ENCODE measurements at regions not wholly inside any gene's neighbourhood (a gene's known extent, or its start where the extent isn't known, plus 50 kb on each side); places are given as distances from the start of the nearest gene placed in this dataset.

DNA sequence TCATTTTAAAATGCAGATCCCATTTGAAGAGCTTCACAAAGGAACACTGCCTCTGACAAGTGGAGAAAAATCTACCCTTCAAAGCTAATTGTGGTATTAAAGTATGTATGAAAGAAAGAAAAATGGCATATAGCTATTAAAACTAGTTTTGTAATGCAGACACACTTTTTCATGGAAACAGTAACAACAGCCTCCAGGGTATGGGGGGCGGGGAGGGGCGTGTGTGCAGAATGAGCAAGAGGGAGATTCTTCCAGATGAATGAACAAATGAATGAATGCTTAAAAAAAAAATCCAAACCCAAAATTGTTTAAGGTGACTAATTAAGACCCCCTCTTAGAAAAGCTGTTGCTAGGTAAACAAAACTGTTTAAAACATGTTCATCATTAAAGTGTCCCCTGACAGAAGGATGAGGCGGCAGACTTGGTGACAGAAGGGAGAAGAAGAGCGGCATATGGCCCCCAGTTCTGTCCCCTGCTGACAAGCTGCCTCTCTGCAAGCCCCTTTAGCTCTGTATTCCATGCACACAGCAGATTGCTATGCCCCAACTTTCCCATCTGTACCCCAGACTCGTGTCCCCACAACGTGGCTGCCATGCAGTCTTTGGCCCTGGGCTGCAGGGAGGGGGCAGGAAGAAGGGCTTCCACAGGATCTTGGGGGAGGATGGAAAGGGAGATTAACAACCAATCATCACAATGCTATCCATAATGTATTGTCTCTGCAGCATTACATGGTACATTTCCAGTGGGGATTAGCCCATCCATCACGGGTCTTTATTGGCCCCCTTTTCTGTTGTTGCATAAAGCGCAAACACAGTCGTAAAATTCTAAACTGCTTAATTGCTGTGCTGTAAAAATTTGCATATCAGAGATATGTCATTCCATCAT, 108.4 kb upstream of the OLIG3 start:
- TF ChIP-seq, protein P1, sequence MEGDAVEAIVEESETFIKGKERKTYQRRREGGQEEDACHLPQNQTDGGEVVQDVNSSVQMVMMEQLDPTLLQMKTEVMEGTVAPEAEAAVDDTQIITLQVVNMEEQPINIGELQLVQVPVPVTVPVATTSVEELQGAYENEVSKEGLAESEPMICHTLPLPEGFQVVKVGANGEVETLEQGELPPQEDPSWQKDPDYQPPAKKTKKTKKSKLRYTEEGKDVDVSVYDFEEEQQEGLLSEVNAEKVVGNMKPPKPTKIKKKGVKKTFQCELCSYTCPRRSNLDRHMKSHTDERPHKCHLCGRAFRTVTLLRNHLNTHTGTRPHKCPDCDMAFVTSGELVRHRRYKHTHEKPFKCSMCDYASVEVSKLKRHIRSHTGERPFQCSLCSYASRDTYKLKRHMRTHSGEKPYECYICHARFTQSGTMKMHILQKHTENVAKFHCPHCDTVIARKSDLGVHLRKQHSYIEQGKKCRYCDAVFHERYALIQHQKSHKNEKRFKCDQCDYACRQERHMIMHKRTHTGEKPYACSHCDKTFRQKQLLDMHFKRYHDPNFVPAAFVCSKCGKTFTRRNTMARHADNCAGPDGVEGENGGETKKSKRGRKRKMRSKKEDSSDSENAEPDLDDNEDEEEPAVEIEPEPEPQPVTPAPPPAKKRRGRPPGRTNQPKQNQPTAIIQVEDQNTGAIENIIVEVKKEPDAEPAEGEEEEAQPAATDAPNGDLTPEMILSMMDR (IDR thresholded peaks at IDR 0.05 in 4 of 5, conservative IDR thresholded peaks at IDR 0.05 in 1 of 5), result no peak
- no peak for TF ChIP-seq POLR2A (IDR thresholded peaks at IDR 0.05)
